Activated CD8-positive, alpha-beta memory T cell treated with anti-CD3 and anti-CD28 coated beads, Interleukin-2, amount 10 ng/mL, durations not matched to agents 7 days and 5 days (primary cell): ENCODE measurements at regions not wholly inside any gene's neighbourhood (a gene's known extent, or its start where the extent isn't known, plus 50 kb on each side); places are given as distances from the start of the nearest gene placed in this dataset.

Experiments used
- ATAC-seq: fragments of 150-1000 bp; cut with Tn5 transposase; one replicate; pipeline ENCODE4 v1.10.0; 2021; ENCODE audit warnings: moderate library complexity
- CTCF ChIA-PET: fragments of 350-600 bp; sonication (Branson Sonifier 250); formaldehyde crosslinking; loops from one replicate; lab custom pipeline; 2021; ENCODE audit warnings: antibody characterized with exemption; lab: Charles Lee
- DNase-seq: peaks from one replicate; pipeline ENCODE4 v3.0.0-alpha.2; 2020
- H3K27ac Mint-ChIP-seq: one replicate; pipeline ENCODE4 v1.8.0; 2021; ENCODE audit warnings: mild to moderate bottlenecking, mixed read lengths
- H3K27me3 Mint-ChIP-seq: one replicate; pipeline ENCODE4 v1.8.0; 2021; ENCODE audit warnings: mixed read lengths
- H3K36me3 Mint-ChIP-seq: one replicate; pipeline ENCODE4 v1.8.0; 2021; ENCODE audit warnings: mild to moderate bottlenecking, mixed read lengths
- H3K4me1 Mint-ChIP-seq: one replicate; pipeline ENCODE4 v1.8.0; 2021; ENCODE audit warnings: mixed read lengths
- H3K4me3 Mint-ChIP-seq: one replicate; pipeline ENCODE4 v1.8.0; 2021; ENCODE audit warnings: mild to moderate bottlenecking, moderate library complexity, mixed read lengths
- H3K9me3 Mint-ChIP-seq: one replicate; pipeline ENCODE4 v1.8.0; 2022; ENCODE audit warnings: low read depth, mixed read lengths

- Mint-ChIP-seq H3K36me3 (no peaks in the 10 kb centered on the region), H3K9me3 (no peaks in the 10 kb centered on the region), H3K27me3 (peaks cover 8% of the 10 kb centered on the region), H3K4me3 (no peak overlapping the region), H3K27ac (peak overlapping the region; percentile 55), H3K4me1 (peaks cover 21% of the 10 kb centered on the region)
- ATAC-seq (peak; percentile 15), DNase-seq (no peak)
- CTCF ChIA-PET, result interaction anchor here (1.1 kb wide), 1 partner anchor 95 kb away, joined by 3 read pairs; no protein-coding TSS in a partner anchor
Observed at GRCh38 chr2:20539133-20539719, 92.4 kb downstream of the RHOB start.

- Mint-ChIP-seq H3K27me3 (peaks cover 8% of the 10 kb centered on the region), H3K4me1 (peaks cover 21% of the 10 kb centered on the region), H3K27ac (peak overlapping the region; percentile 54), H3K4me3 (no peak overlapping the region), H3K9me3 (no peaks in the 10 kb centered on the region), H3K36me3 (no peaks in the 10 kb centered on the region)
- peak; percentile 67 for ATAC-seq
- CTCF ChIA-PET, result interaction anchor here (1.4 kb wide), 1 partner anchor 102 kb away, joined by 4 read pairs; no protein-coding TSS in a partner anchor
- peak; percentile 49 for DNase-seq
Observed at GRCh38 chr2:20539776-20540586, 93.1 kb downstream of the RHOB start.

DNA sequence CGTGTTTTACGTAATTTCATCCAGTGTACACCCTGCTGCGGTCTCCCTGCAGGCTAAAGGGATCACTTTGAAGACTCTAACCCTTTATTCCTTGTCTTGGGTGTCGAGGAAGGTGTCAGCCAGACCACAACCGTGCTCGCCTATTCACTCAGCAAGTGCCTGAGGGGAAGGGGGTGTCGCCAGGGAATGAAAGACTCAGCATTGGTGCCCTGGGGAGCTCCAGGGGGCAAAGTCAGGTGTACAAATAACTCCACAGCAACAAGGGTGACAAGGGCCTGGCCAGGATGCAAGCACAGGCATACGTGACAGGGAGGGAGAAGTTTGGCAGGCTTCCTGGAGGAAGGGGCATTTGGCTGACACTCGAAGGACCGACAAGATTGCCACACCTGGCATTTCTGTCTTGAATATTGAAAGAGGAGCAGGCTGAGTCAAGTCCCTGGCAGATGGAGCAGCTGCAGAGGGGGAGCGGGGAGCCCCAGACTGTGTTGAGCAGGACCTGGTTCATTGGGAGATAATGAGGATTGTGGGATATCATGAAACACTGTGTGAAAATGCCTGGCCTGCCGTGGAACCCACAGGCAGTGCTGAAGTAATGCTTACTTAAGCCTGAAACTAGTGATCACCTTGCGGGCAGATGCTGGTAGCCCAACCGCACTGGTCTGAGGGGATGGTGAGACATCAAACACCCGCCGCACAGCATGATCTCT lies 93.9 kb downstream of the RHOB start:
- DNase-seq (no peak), ATAC-seq (peak; percentile 7)
- no peaks in the 10 kb centered on the region for H3K36me3 Mint-ChIP-seq
- peaks cover 21% of the 10 kb centered on the region for H3K4me1 Mint-ChIP-seq
- H3K4me3 Mint-ChIP-seq, result no peak overlapping the region
- peak overlapping the region; percentile 45 for H3K27ac Mint-ChIP-seq
- H3K27me3 Mint-ChIP-seq, result peaks cover 8% of the 10 kb centered on the region
- CTCF ChIA-PET, result interaction anchor here (1.4 kb wide), 1 partner anchor 101 kb away, joined by 4 read pairs; no protein-coding TSS in a partner anchor
- no peaks in the 10 kb centered on the region for H3K9me3 Mint-ChIP-seq

GRCh38 chr2:20541294-20541640 lies 94.4 kb downstream of the RHOB start:
- CTCF ChIA-PET, result no interaction called here
- ATAC-seq (no peak), DNase-seq (no peak)
- Mint-ChIP-seq H3K36me3 (no peaks in the 10 kb centered on the region), H3K4me3 (no peak overlapping the region), H3K27me3 (peaks cover 8% of the 10 kb centered on the region), H3K27ac (no peak overlapping the region), H3K4me1 (peaks cover 21% of the 10 kb centered on the region), H3K9me3 (no peaks in the 10 kb centered on the region)

- H3K27ac Mint-ChIP-seq, result no peak overlapping the region
- CTCF ChIA-PET, result no interaction called here
- H3K4me1 Mint-ChIP-seq, result peaks cover 21% of the 10 kb centered on the region
- ATAC-seq, result no peak
- peaks cover 10% of the 10 kb centered on the region for H3K27me3 Mint-ChIP-seq
- H3K4me3 Mint-ChIP-seq, result no peak overlapping the region
- DNase-seq, result no peak
- no peaks in the 10 kb centered on the region for H3K9me3 Mint-ChIP-seq
- no peaks in the 10 kb centered on the region for H3K36me3 Mint-ChIP-seq
Observed at GRCh38 chr2:20541651-20542050, 94.8 kb downstream of the RHOB start.

- Mint-ChIP-seq H3K27me3 (peaks cover 11% of the 10 kb centered on the region), H3K9me3 (no peaks in the 10 kb centered on the region), H3K4me3 (no peak overlapping the region), H3K27ac (no peak overlapping the region), H3K4me1 (peaks cover 21% of the 10 kb centered on the region), H3K36me3 (no peaks in the 10 kb centered on the region)
- CTCF ChIA-PET, result no interaction called here
- DNase-seq, result no peak
- no peak for ATAC-seq
Observed at GRCh38 chr2:20542269-20542668, 95.4 kb downstream of the RHOB start.

- Mint-ChIP-seq H3K27me3 (peaks cover 13% of the 10 kb centered on the region), H3K36me3 (no peaks in the 10 kb centered on the region), H3K4me1 (peaks cover 21% of the 10 kb centered on the region), H3K9me3 (no peaks in the 10 kb centered on the region), H3K27ac (no peak overlapping the region), H3K4me3 (no peak overlapping the region)
- no peak for DNase-seq
- no peak for ATAC-seq
- CTCF ChIA-PET, result no interaction called here
Observed at GRCh38 chr2:20542746-20543468, 96.0 kb downstream of the RHOB start.

- Mint-ChIP-seq H3K9me3 (no peaks in the 10 kb centered on the region), H3K27ac (no peak overlapping the region), H3K36me3 (no peaks in the 10 kb centered on the region), H3K27me3 (peaks cover 13% of the 10 kb centered on the region), H3K4me1 (peaks cover 19% of the 10 kb centered on the region), H3K4me3 (no peak overlapping the region)
- DNase-seq (no peak), ATAC-seq (no peak)
- CTCF ChIA-PET, result no interaction called here
Observed at GRCh38 chr2:20543469-20544152, 96.7 kb downstream of the RHOB start.

- no peaks in the 10 kb centered on the region for H3K36me3 Mint-ChIP-seq
- CTCF ChIA-PET, result no interaction called here
Observed at GRCh38 chr2:20544153-20544747, 97.4 kb downstream of the RHOB start.

DNA sequence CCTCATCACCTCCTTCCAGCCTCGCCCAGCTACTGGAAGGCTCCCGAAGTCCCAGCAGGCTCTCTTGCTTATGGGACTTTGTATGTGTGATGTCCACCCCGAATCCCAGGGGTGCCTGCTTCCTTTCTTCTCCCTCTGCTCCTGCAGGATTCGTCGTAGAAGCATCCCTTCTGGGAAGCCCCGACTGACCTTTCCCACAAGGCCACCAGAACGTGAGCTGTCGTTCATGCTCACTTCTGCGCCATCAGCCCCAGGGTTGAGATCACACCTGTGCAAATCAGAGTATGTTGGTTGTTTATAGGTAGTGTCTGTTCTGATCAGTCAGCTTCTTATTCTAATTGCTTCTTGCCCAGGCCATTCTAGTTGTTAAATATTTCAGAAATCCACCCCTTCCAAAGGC lies 101.8 kb downstream of the HS1BP3 start:
- Mint-ChIP-seq H3K27ac (no peak overlapping the region), H3K4me3 (no peak overlapping the region), H3K27me3 (peaks cover 5% of the 10 kb centered on the region), H3K9me3 (no peaks in the 10 kb centered on the region), H3K4me1 (peaks cover 7% of the 10 kb centered on the region), H3K36me3 (no peaks in the 10 kb centered on the region)
- ATAC-seq, result no peak
- DNase-seq, result no peak
- CTCF ChIA-PET, result interaction anchor here (1.2 kb wide), 1 partner anchor 40 kb away, joined by 3 read pairs; no protein-coding TSS in a partner anchor

More at GRCh38 chr2:20544153-20544747, 97.4 kb downstream of the RHOB start:
- no peak overlapping the region for H3K27ac Mint-ChIP-seq
- no peaks in the 10 kb centered on the region for H3K9me3 Mint-ChIP-seq
- H3K4me3 Mint-ChIP-seq, result no peak overlapping the region
- ATAC-seq (no peak), DNase-seq (no peak)
- H3K27me3 Mint-ChIP-seq, result peaks cover 11% of the 10 kb centered on the region
- H3K4me1 Mint-ChIP-seq, result peaks cover 14% of the 10 kb centered on the region

DNA sequence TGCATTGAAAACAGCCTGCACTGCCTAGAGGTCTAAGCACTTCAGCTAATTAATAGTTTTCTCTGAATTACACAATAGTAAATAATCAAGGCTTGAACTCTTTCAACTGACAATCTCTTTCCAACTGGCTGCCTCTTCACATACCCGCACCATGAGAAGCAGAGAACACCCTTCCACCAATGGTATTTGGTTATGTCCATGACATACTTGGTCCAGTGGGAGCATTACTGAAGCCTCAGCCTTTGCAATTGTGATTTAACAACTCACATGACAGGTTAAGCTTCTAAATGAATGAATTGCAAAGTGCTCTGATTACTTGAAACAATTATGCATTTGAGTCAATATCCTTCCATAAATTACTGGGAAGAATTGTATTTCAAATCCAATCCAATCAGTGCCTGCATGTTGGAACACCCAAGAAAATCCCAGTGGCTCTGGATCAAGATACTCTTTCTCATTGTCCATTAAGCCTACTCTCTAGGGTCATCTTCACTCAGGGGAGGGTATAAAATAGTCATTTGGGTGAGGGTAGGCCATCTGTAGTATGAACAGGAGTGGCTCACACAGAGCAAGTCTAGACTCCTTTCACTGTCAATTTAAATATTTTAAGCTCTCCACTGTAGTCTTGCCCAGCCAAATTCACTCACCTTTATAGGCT lies 101.1 kb downstream of the HS1BP3 start:
- Mint-ChIP-seq H3K36me3 (no peaks in the 10 kb centered on the region), H3K9me3 (no peaks in the 10 kb centered on the region), H3K4me1 (peaks cover 7% of the 10 kb centered on the region), H3K27ac (no peak overlapping the region), H3K27me3 (peaks cover 5% of the 10 kb centered on the region), H3K4me3 (no peak overlapping the region)
- CTCF ChIA-PET, result interaction anchor here (1.1 to 1.2 kb wide), 2 partner anchors 40 to 101 kb away, joined by 3 to 4 read pairs; partner anchors contain the start of gene HS1BP3
- ATAC-seq (no peak), DNase-seq (no peak)
